ENCODE measurements at regions not wholly inside any gene's neighbourhood (a gene's known extent, or its start where the extent isn't known, plus 50 kb on each side); places are given as distances from the start of the nearest gene placed in this dataset.
"Not testable (repeated sequence)": the region's sequence is repeated elsewhere in the genome, so short reads cannot be mapped to it uniquely, and the experiment has no call there.

- DNase-seq (ENCODE audit: low spot score) (no peak), ATAC-seq (ENCODE audit: low FRiP score) (no peak)
- TF ChIP-seq, protein P1, sequence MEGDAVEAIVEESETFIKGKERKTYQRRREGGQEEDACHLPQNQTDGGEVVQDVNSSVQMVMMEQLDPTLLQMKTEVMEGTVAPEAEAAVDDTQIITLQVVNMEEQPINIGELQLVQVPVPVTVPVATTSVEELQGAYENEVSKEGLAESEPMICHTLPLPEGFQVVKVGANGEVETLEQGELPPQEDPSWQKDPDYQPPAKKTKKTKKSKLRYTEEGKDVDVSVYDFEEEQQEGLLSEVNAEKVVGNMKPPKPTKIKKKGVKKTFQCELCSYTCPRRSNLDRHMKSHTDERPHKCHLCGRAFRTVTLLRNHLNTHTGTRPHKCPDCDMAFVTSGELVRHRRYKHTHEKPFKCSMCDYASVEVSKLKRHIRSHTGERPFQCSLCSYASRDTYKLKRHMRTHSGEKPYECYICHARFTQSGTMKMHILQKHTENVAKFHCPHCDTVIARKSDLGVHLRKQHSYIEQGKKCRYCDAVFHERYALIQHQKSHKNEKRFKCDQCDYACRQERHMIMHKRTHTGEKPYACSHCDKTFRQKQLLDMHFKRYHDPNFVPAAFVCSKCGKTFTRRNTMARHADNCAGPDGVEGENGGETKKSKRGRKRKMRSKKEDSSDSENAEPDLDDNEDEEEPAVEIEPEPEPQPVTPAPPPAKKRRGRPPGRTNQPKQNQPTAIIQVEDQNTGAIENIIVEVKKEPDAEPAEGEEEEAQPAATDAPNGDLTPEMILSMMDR (IDR thresholded peaks at IDR 0.05): no peak
Observed at GRCh38 chr12:88684170-88684569, 103.9 kb upstream of the KITLG start.

DNA sequence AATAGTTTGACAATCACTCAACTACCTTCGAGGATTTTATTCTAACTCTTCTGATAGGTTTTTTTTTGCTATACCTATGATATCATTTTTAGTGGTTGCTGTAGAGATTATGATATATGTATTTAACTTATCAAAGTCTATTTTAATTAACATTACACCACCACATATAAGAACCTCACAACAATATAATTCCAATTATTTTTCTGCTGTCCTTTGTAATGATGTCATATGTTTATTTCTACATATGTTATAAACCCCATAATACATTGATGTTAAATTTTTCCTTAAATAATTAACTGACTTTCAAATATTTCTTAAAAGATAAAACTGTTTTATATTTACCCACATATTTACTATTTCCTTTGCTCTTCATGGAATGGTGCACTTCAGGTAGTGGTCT lies 103.4 kb upstream of the KITLG start:
- DNase-seq (ENCODE audit: low spot score) (no peak), ATAC-seq (ENCODE audit: low FRiP score) (no peak)
- TF ChIP-seq, protein P1 (IDR thresholded peaks at IDR 0.05): no peak

GRCh38 chr12:88681271-88681670 lies 101.0 kb upstream of the KITLG start:
- DNase-seq (ENCODE audit: low spot score): no peak
- TF ChIP-seq, protein P1 (IDR thresholded peaks at IDR 0.05): no peak
- ATAC-seq (ENCODE audit: low FRiP score): no peak

DNA sequence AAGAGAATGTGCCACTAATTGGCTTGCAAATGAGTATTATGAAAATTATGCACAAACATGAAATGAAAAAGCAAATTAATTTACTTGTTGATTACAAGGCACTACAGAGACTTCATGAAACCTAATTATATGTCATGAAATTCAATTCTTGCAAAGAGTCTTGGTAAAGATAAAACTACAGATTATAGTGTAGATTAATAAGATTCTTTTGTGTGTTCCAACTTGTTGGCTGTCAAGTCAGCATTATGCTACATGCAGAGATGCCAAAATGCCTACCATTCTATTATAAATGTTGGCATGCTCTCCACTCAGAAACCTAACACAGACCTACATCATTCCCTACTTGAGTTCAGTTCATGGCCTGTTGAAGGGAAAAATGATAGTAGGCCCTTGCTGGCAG lies 97.2 kb upstream of the KITLG start:
- ATAC-seq (ENCODE audit: low FRiP score) (no peak), DNase-seq (ENCODE audit: low spot score) (no peak)
- TF ChIP-seq, protein P1 (IDR thresholded peaks at IDR 0.05): no peak

- ATAC-seq (ENCODE audit: low FRiP score); DNase-seq (ENCODE audit: low spot score): not testable (repeated sequence)
Observed at GRCh38 chr12:88667615-88668014, 87.3 kb upstream of the KITLG start.

DNA sequence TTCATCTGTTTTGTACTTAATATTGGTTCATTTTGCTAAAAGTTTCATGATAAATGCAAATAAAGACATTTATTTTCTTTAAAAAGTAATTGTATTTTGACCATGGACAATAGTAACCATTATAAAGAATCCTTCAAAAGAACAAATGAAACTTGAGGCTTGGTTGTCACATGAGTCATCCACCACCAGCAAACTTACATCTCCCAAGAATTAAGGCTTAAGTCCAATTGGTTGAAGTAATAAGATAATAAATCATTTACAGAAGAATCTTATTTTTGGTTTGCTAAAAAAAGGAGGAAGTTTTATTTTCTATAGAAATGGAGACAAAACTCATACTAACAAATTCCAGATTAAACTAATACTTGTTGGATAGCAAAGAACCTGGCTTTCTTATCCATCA lies 84.8 kb upstream of the KITLG start:
- TF ChIP-seq, protein P1 (IDR thresholded peaks at IDR 0.05): no peak
- no peak for DNase-seq (ENCODE audit: low spot score)
- no peak for ATAC-seq (ENCODE audit: low FRiP score)

GRCh38 chr12:88662961-88663360 lies 82.7 kb upstream of the KITLG start:
- no peak for DNase-seq (ENCODE audit: low spot score)
- TF ChIP-seq, protein P1 (IDR thresholded peaks at IDR 0.05): no peak
- no peak for ATAC-seq (ENCODE audit: low FRiP score)

DNA sequence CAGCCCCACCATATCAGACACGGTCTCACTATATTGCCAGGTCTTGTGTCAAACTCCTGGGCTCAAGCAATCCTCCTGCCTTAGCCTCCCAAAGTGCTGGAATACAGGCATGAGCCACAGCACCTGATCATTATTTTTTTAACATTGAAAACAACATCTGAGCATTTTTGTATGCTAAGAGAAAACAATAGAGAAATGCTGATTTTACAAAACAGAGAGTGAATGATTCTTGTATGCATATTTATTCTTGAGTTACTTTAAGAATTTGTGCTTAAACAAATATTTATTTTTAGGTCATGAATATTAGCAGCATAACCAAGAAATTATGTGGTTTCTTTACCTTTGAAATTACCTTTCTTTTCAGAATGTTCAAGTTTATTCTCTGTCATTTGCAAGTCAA lies 81.8 kb upstream of the KITLG start:
- ATAC-seq (ENCODE audit: low FRiP score): no peak
- TF ChIP-seq, protein P1 (IDR thresholded peaks at IDR 0.05): no peak
- DNase-seq (ENCODE audit: low spot score): no peak
